Trophoblast cell (in vitro differentiated cells and primary cell): ENCODE measurements at regions not wholly inside any gene's neighbourhood (a gene's known extent, or its start where the extent isn't known, plus 50 kb on each side); places are given as distances from the start of the nearest gene placed in this dataset.
"Not testable (repeated sequence)": the region's sequence is repeated elsewhere in the genome, so short reads cannot be mapped to it uniquely, and the experiment has no call there.

Experiments used
- DNase-seq, 2 donors: peaks; one replicate each; pipeline ENCODE4 v3.0.0-alpha.2; 2016
- H2AFZ ChIP-seq: 2 replicates; pipeline ENCODE4 v1.6.1; 2013; ENCODE audit warnings: low read length, moderate library complexity, mild to moderate bottlenecking; ENCODE audit not compliant: insufficient read depth, poor library complexity
- H2AK5ac ChIP-seq: 2 replicates; pipeline ENCODE4 v1.6.1; 2013; ENCODE audit warnings: mild to moderate bottlenecking, low read length
- H2BK120ac ChIP-seq: 2 replicates; pipeline ENCODE4 v1.6.1; 2013; ENCODE audit warnings: low read length, mild to moderate bottlenecking, moderate library complexity; ENCODE audit not compliant: insufficient read depth, poor library complexity
- H2BK12ac ChIP-seq: 2 replicates; pipeline ENCODE4 v1.6.1; 2013; ENCODE audit warnings: mild to moderate bottlenecking, low read length, moderate library complexity
- H2BK5ac ChIP-seq: 2 replicates; pipeline ENCODE4 v1.6.1; 2013; ENCODE audit warnings: low read length, low read depth, moderate library complexity, mild to moderate bottlenecking; ENCODE audit not compliant: poor library complexity
- H3K14ac ChIP-seq: 2 replicates; pipeline ENCODE4 v1.6.1; 2013; ENCODE audit warnings: mild to moderate bottlenecking, low read length
- H3K18ac ChIP-seq: 2 replicates; pipeline ENCODE4 v1.6.1; 2013; ENCODE audit warnings: mild to moderate bottlenecking, low read length
- H3K23ac ChIP-seq: 2 replicates; pipeline ENCODE4 v1.6.1; 2013; ENCODE audit warnings: low read length
- H3K27ac ChIP-seq: 2 replicates; pipeline ENCODE4 v1.5.1; 2013; ENCODE audit warnings: low read depth, mild to moderate bottlenecking, inconsistent platforms, low read length, moderate library complexity
- H3K27me3 ChIP-seq: 2 replicates; pipeline ENCODE4 v1.6.1; 2013; ENCODE audit warnings: inconsistent platforms, mild to moderate bottlenecking, low read length, moderate library complexity; ENCODE audit not compliant: insufficient read depth
- H3K36me3 ChIP-seq, 2 experiments: 1 replicate in 1 of 2; 2 replicates in 1 of 2; pipeline ENCODE4 v1.6.1; 2013; ENCODE audit warnings: low read length in 2 of 2, mild to moderate bottlenecking in 2 of 2, moderate library complexity in 1 of 2; ENCODE audit not compliant: insufficient read depth in 2 of 2, control insufficient read depth in 1 of 2
- H3K4ac ChIP-seq: 2 replicates; pipeline ENCODE4 v1.6.1; 2013; ENCODE audit warnings: low read depth, mild to moderate bottlenecking, low read length, moderate library complexity
- H3K4me1 ChIP-seq, 2 experiments: 1 replicate in 1 of 2; 2 replicates in 1 of 2; pipeline ENCODE4 v1.6.1; 2013; ENCODE audit warnings: low read length in 2 of 2, mild to moderate bottlenecking in 2 of 2, moderate library complexity in 1 of 2; ENCODE audit not compliant: insufficient read depth in 2 of 2, control insufficient read depth in 1 of 2
- H3K4me2 ChIP-seq: 2 replicates; pipeline ENCODE4 v1.6.1; 2013; ENCODE audit warnings: inconsistent platforms, mild to moderate bottlenecking, low read length, moderate library complexity
- H3K4me3 ChIP-seq: 2 replicates; pipeline ENCODE4 v1.5.1; 2013; ENCODE audit warnings: mild to moderate bottlenecking, low read depth, low read length, inconsistent platforms
- H3K79me1 ChIP-seq: one replicate; pipeline ENCODE4 v1.6.1; 2013; ENCODE audit warnings: low read length
- H3K79me2 ChIP-seq: 2 replicates; pipeline ENCODE4 v1.6.1; 2013; ENCODE audit warnings: low read length, mild to moderate bottlenecking; ENCODE audit not compliant: control insufficient read depth, insufficient read depth, poor library complexity
- H3K9ac ChIP-seq: 2 replicates; pipeline ENCODE4 v1.6.1; 2013; ENCODE audit warnings: mild to moderate bottlenecking, low read length
- H3K9me3 ChIP-seq: 2 replicates; pipeline ENCODE4 v1.6.1; 2013; ENCODE audit warnings: low read depth, mild to moderate bottlenecking, control low read depth, inconsistent platforms, low read length; ENCODE audit not compliant: insufficient read depth
- H4K12ac ChIP-seq: 2 replicates; pipeline ENCODE4 v1.6.1; 2013; ENCODE audit warnings: low read depth, mild to moderate bottlenecking, low read length, moderate library complexity
- H4K8ac ChIP-seq: 2 replicates; pipeline ENCODE4 v1.6.1; 2013; ENCODE audit warnings: low read depth, mild to moderate bottlenecking, low read length, moderate library complexity
- H4K91ac ChIP-seq: one replicate; pipeline ENCODE4 v1.6.1; 2013; ENCODE audit warnings: low read depth, mild to moderate bottlenecking, low read length, moderate library complexity
- WGBS: extraction: QIAGEN DNeasy Blood & Tissue Kit; methylation state at CpG from one replicate; pipeline ENCODE4 v1.1.7; 2013; ENCODE audit warnings: missing lambda C conversion rate; ENCODE audit not compliant: insufficient read length, insufficient coverage; ENCODE audit errors: extremely low coverage; 5-methylcytosine and 5-hydroxymethylcytosine counted together

DNA sequence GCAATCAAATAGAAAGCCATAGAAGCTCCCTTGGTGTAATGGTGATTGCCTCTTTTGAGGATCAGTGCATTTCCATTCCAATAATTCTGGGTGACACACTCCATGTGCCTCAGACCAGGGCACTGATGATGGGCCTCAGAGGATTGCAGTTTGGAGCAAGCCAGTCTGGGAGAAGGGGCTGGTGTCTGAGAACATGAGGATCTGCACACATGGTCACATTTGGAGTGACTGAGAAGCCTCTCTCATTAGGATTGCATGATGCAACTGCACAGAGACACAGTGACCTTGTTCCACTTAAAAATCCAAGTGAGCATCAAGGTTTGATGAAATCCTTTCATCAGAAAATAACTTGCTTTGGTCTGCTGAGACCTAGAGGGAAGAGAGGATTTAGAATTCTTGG, 216.4 kb downstream of the ANKRD30B start:
- no peaks in the 10 kb centered on the region for H3K79me1 ChIP-seq
- no peak overlapping the region for H4K91ac ChIP-seq
- no peak overlapping the region for H3K27ac ChIP-seq
- no peak overlapping the region for H3K4me3 ChIP-seq
- H2AK5ac ChIP-seq, result no peak overlapping the region
- H2BK120ac ChIP-seq, result no peak overlapping the region
- DNase-seq, result no peak
- H3K4ac ChIP-seq, result no peak overlapping the region
- no peaks in the 10 kb centered on the region for H3K36me3 ChIP-seq
- H4K8ac ChIP-seq, result no peak overlapping the region
- H3K9me3 ChIP-seq, result peaks cover 40% of the 10 kb centered on the region
- H3K79me2 ChIP-seq, result no peaks in the 10 kb centered on the region
- H3K14ac ChIP-seq, result no peak overlapping the region
- H2BK5ac ChIP-seq, result no peak overlapping the region
- no peaks in the 10 kb centered on the region for H3K27me3 ChIP-seq
- H3K4me1 ChIP-seq, result no peaks in the 10 kb centered on the region
- no peak overlapping the region for H4K12ac ChIP-seq
- H3K9ac ChIP-seq, result no peak overlapping the region
- no peak overlapping the region for H3K23ac ChIP-seq
- H2BK12ac ChIP-seq, result no peak overlapping the region
- no peak overlapping the region for H3K4me2 ChIP-seq
- H3K18ac ChIP-seq, result no peak overlapping the region
- no peak overlapping the region for H2AFZ ChIP-seq

- no CpG with 5 or more reads among the region's 4 CpGs for WGBS
- not testable (repeated sequence) for H4K91ac ChIP-seq, H3K9ac ChIP-seq, H3K4me1 ChIP-seq, H3K27me3 ChIP-seq, H2AFZ ChIP-seq, H3K79me2 ChIP-seq, H3K18ac ChIP-seq, H3K4me2 ChIP-seq, H3K14ac ChIP-seq, H3K4me3 ChIP-seq, H4K12ac ChIP-seq, H3K36me3 ChIP-seq, H2BK12ac ChIP-seq, H3K27ac ChIP-seq, H4K8ac ChIP-seq, H2AK5ac ChIP-seq, H3K23ac ChIP-seq, H2BK5ac ChIP-seq, H3K79me1 ChIP-seq, H2BK120ac ChIP-seq, DNase-seq, H3K4ac ChIP-seq
- peaks cover 38% of the 10 kb centered on the region for H3K9me3 ChIP-seq
Measured at GRCh38 chr18:14964976-14965375, 217.0 kb downstream of the ANKRD30B start.

GRCh38 chr18:14965553-14965952, 217.6 kb downstream of the ANKRD30B start:
- no peak overlapping the region for H2AK5ac ChIP-seq
- no peak overlapping the region for H4K12ac ChIP-seq
- H3K4me2 ChIP-seq, result no peak overlapping the region
- WGBS, result no CpG with 5 or more reads among the region's 11 CpGs
- no peak overlapping the region for H4K91ac ChIP-seq
- H4K8ac ChIP-seq, result no peak overlapping the region
- H3K79me1 ChIP-seq, result no peaks in the 10 kb centered on the region
- no peak overlapping the region for H3K4ac ChIP-seq
- H2BK12ac ChIP-seq, result no peak overlapping the region
- H2BK5ac ChIP-seq, result no peak overlapping the region
- H3K27ac ChIP-seq, result no peak overlapping the region
- H3K14ac ChIP-seq, result no peak overlapping the region
- no peak overlapping the region for H2BK120ac ChIP-seq
- H3K79me2 ChIP-seq, result no peaks in the 10 kb centered on the region
- H3K18ac ChIP-seq, result no peak overlapping the region
- H3K27me3 ChIP-seq, result no peaks in the 10 kb centered on the region
- no peak overlapping the region for H3K23ac ChIP-seq
- no peaks in the 10 kb centered on the region for H3K4me1 ChIP-seq
- H3K9me3 ChIP-seq, result peaks cover 38% of the 10 kb centered on the region
- no peak overlapping the region for H2AFZ ChIP-seq
- no peak for DNase-seq
- H3K36me3 ChIP-seq, result no peaks in the 10 kb centered on the region
- no peak overlapping the region for H3K9ac ChIP-seq
- no peak overlapping the region for H3K4me3 ChIP-seq

GRCh38 chr18:14967246-14967645, 219.3 kb downstream of the ANKRD30B start:
- DNase-seq, H3K9ac ChIP-seq, H2BK12ac ChIP-seq, H3K14ac ChIP-seq, H3K4ac ChIP-seq, H3K18ac ChIP-seq, H3K4me3 ChIP-seq, H3K23ac ChIP-seq, H3K79me2 ChIP-seq, H3K27ac ChIP-seq, H3K4me1 ChIP-seq, H3K79me1 ChIP-seq, H2BK120ac ChIP-seq, H4K12ac ChIP-seq, H3K36me3 ChIP-seq, H3K4me2 ChIP-seq, H3K27me3 ChIP-seq, H2AK5ac ChIP-seq, H4K8ac ChIP-seq, H4K91ac ChIP-seq, H2AFZ ChIP-seq, H2BK5ac ChIP-seq: not testable (repeated sequence)
- no CpG with 5 or more reads among the region's 3 CpGs for WGBS
- H3K9me3 ChIP-seq, result peaks cover 36% of the 10 kb centered on the region
